H1 (cell line): ENCODE measurements at regions not wholly inside any gene's neighbourhood (a gene's known extent, or its start where the extent isn't known, plus 50 kb on each side); places are given as distances from the start of the nearest gene placed in this dataset.

Experiments
- BACH1 ChIP-seq: IDR thresholded peaks from 2 replicates; pipeline ENCODE4 v1.6.1; 2012; ENCODE audit warnings: low read length, improper control_type of control experiment
- BCL11A ChIP-seq, 2 experiments: IDR thresholded peaks; one replicate each; pipeline ENCODE4 v1.6.1; 2011; ENCODE audit warnings: low read depth in 2 of 2, low read length in 2 of 2, mild to moderate bottlenecking in 2 of 2
- KDM4A ChIP-seq: IDR thresholded peaks from one replicate; pipeline ENCODE4 v1.7.1; 2012; ENCODE audit warnings: low read depth, mild to moderate bottlenecking, moderate library complexity, low read length, inconsistent platforms; ENCODE audit not compliant: severe bottlenecking
- SP1 ChIP-seq: IDR thresholded peaks from 2 replicates; pipeline ENCODE4 v1.6.1; 2011; ENCODE audit warnings: low read depth, low read length
- TF ChIP-seq, protein P1 (sequence below): fragments of 300-600 bp; sonication (generic); IDR thresholded peaks from 2 replicates; pipeline ENCODE4 v1.7.1; 2012; ENCODE audit warnings: low read length, moderate library complexity, mild to moderate bottlenecking, inconsistent platforms; ENCODE audit not compliant: insufficient replicate concordance

DNA sequence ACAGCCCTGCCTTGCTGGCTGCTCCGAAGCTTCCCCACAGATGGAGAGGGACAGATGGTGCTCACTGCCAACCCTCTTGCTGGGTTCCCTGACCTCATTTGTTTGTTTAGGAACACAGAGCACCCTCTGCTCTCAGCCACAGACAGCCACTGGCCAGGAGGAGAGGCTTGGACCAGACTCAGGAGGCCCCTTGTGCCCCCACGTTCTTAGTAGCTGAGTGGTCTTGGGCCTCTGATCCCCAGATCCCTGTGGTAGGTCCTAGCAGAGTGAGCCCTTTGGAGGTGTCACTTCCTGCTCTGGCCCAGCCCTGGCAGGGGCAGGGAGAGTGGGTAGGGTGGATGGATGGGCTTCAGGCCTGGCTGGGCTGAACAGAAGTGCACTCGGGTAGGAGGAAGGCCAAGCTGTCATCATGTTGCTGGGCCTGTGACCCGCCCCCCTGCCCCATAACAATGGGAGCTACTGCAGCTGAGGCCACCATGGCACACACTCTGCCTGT, 84.0 kb downstream of the DHCR7 start (continued):
- TF ChIP-seq, protein P1, sequence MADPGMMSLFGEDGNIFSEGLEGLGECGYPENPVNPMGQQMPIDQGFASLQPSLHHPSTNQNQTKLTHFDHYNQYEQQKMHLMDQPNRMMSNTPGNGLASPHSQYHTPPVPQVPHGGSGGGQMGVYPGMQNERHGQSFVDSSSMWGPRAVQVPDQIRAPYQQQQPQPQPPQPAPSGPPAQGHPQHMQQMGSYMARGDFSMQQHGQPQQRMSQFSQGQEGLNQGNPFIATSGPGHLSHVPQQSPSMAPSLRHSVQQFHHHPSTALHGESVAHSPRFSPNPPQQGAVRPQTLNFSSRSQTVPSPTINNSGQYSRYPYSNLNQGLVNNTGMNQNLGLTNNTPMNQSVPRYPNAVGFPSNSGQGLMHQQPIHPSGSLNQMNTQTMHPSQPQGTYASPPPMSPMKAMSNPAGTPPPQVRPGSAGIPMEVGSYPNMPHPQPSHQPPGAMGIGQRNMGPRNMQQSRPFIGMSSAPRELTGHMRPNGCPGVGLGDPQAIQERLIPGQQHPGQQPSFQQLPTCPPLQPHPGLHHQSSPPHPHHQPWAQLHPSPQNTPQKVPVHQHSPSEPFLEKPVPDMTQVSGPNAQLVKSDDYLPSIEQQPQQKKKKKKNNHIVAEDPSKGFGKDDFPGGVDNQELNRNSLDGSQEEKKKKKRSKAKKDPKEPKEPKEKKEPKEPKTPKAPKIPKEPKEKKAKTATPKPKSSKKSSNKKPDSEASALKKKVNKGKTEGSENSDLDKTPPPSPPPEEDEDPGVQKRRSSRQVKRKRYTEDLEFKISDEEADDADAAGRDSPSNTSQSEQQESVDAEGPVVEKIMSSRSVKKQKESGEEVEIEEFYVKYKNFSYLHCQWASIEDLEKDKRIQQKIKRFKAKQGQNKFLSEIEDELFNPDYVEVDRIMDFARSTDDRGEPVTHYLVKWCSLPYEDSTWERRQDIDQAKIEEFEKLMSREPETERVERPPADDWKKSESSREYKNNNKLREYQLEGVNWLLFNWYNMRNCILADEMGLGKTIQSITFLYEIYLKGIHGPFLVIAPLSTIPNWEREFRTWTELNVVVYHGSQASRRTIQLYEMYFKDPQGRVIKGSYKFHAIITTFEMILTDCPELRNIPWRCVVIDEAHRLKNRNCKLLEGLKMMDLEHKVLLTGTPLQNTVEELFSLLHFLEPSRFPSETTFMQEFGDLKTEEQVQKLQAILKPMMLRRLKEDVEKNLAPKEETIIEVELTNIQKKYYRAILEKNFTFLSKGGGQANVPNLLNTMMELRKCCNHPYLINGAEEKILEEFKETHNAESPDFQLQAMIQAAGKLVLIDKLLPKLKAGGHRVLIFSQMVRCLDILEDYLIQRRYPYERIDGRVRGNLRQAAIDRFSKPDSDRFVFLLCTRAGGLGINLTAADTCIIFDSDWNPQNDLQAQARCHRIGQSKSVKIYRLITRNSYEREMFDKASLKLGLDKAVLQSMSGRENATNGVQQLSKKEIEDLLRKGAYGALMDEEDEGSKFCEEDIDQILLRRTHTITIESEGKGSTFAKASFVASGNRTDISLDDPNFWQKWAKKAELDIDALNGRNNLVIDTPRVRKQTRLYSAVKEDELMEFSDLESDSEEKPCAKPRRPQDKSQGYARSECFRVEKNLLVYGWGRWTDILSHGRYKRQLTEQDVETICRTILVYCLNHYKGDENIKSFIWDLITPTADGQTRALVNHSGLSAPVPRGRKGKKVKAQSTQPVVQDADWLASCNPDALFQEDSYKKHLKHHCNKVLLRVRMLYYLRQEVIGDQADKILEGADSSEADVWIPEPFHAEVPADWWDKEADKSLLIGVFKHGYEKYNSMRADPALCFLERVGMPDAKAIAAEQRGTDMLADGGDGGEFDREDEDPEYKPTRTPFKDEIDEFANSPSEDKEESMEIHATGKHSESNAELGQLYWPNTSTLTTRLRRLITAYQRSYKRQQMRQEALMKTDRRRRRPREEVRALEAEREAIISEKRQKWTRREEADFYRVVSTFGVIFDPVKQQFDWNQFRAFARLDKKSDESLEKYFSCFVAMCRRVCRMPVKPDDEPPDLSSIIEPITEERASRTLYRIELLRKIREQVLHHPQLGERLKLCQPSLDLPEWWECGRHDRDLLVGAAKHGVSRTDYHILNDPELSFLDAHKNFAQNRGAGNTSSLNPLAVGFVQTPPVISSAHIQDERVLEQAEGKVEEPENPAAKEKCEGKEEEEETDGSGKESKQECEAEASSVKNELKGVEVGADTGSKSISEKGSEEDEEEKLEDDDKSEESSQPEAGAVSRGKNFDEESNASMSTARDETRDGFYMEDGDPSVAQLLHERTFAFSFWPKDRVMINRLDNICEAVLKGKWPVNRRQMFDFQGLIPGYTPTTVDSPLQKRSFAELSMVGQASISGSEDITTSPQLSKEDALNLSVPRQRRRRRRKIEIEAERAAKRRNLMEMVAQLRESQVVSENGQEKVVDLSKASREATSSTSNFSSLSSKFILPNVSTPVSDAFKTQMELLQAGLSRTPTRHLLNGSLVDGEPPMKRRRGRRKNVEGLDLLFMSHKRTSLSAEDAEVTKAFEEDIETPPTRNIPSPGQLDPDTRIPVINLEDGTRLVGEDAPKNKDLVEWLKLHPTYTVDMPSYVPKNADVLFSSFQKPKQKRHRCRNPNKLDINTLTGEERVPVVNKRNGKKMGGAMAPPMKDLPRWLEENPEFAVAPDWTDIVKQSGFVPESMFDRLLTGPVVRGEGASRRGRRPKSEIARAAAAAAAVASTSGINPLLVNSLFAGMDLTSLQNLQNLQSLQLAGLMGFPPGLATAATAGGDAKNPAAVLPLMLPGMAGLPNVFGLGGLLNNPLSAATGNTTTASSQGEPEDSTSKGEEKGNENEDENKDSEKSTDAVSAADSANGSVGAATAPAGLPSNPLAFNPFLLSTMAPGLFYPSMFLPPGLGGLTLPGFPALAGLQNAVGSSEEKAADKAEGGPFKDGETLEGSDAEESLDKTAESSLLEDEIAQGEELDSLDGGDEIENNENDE = no peak
- TF ChIP-seq SP1 (no peak), BACH1 (no peak), KDM4A (no peak), BCL11A (IDR thresholded peaks at IDR 0.05; ENCODE audit: low read depth in 2 of 2, low read length in 2 of 2) (no peak)
